NB4 (cell line): ENCODE measurements at regions not wholly inside any gene's neighbourhood (a gene's known extent, or its start where the extent isn't known, plus 50 kb on each side); places are given as distances from the start of the nearest gene placed in this dataset.

Experiments used
- DNase-seq: peaks from one replicate; pipeline ENCODE4 v3.0.0; 2010; ENCODE audit warnings: low read depth
- H3K4me3 ChIP-seq: one replicate; pipeline ENCODE4 v1.5.1; 2011; ENCODE audit warnings: mild to moderate bottlenecking, low read depth, low read length, moderate library complexity
- CTCF ChIP-seq: IDR thresholded peaks from one replicate; pipeline ENCODE4 v1.5.1; 2012; ENCODE audit warnings: low read depth, low read length
- MYC ChIP-seq: IDR thresholded peaks from 2 replicates; pipeline ENCODE4 v1.6.1; 2011; ENCODE audit warnings: low read depth, low read length
- POLR2A ChIP-seq: IDR thresholded peaks from 2 replicates; pipeline ENCODE4 v1.6.1; 2011; ENCODE audit warnings: mild to moderate bottlenecking; ENCODE audit not compliant: insufficient read length; ENCODE audit errors: extremely low read depth
- TF ChIP-seq, protein P1 (sequence below): IDR thresholded peaks from 2 replicates; pipeline ENCODE4 v1.6.1; 2011; ENCODE audit warnings: low read depth, low read length

- H3K4me3 ChIP-seq: no peak overlapping the region
- TF ChIP-seq POLR2A: no peak
- TF ChIP-seq MYC: no peak
- TF ChIP-seq, protein P1, sequence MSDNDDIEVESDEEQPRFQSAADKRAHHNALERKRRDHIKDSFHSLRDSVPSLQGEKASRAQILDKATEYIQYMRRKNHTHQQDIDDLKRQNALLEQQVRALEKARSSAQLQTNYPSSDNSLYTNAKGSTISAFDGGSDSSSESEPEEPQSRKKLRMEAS: no peak
- no peak for TF ChIP-seq CTCF
- DNase-seq: no peak
Measured at GRCh38 chr17:72253597-72253996, 132.8 kb downstream of the SOX9 start.

DNA sequence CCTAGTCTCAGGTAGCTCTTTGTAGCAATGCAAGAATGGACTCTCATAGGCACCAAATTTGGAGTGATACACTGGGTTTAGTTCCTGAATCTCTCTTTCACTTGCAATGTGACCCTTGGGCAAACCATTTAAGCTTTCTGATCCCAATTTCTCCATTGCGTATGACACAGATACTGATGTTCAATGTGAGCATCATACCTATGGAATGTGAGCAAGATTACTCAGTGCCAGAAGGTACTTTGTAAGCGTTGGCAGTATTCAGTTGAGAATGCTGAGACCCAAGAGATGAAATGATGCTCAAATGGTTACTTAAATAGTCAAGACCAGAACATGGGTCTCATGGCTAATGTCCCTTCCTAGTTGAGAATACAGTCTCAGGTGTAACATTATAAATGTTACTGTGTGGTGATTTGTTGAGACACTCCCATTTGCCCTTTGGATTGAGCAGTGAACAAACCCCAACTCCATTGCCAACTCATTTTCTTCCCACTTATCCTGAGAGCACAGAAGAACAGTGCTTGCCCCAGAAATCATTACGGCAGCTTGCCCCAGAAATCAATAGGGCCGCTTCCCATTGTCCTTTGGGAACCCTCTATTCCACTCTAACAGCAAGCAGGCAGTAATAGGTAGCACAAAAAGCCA is 134.1 kb downstream of the SOX9 start:
- no peak overlapping the region for H3K4me3 ChIP-seq
- TF ChIP-seq POLR2A (no peak), CTCF (no peak), MYC (no peak)
- TF ChIP-seq, protein P1: no peak
- no peak for DNase-seq

GRCh38 chr17:72255481-72255880 is 134.7 kb downstream of the SOX9 start:
- TF ChIP-seq CTCF: no peak
- no peak for TF ChIP-seq MYC
- TF ChIP-seq, protein P1: no peak
- no peak overlapping the region for H3K4me3 ChIP-seq
- no peak for DNase-seq

GRCh38 chr17:72258711-72259110 is 137.9 kb downstream of the SOX9 start:
- no peak for DNase-seq
- TF ChIP-seq MYC (no peak), POLR2A (no peak), CTCF (no peak)
- TF ChIP-seq, protein P1: no peak

DNA sequence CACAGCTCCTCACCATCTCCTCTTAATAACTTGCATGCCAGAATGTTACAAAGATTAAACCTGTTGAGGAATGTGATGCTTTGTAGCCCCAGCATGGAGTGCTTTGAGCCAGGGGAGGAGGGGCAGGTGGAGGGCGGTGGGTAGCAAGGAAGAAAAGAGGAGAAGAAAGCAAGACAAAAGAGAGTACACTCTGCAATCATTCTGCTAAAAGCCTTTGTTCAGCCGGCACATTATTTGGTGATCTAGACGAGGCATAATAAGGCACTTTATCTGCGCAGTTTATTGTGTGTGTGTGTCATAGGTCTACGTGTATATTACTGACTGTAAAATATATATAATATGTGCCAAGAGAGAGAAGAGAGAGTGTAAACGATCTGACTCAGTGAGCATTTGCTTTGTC is 139.1 kb downstream of the SOX9 start:
- DNase-seq: no peak
- TF ChIP-seq CTCF (no peak), POLR2A (no peak), MYC (no peak)
- TF ChIP-seq, protein P1: no peak
- H3K4me3 ChIP-seq: no peak overlapping the region

More at GRCh38 chr17:72258711-72259110, 137.9 kb downstream of the SOX9 start:
- H3K4me3 ChIP-seq: no peak overlapping the region
